SK-N-SH treated with all-trans-retinoic acid at 6 μM for 48 hours (cell line): ENCODE measurements at regions not wholly inside any gene's neighbourhood (a gene's known extent, or its start where the extent isn't known, plus 50 kb on each side); places are given as distances from the start of the nearest gene placed in this dataset.

Experiments used
- ATAC-seq: fragments of 200-7000 bp; cut with Tn5 transposase; 3 replicates; pipeline ENCODE4 v1.9.1; 2020; ENCODE audit warnings: mild to moderate bottlenecking, moderate library complexity
- ARNTL ChIP-seq: fragments of 450-650 bp; formaldehyde crosslinking; IDR thresholded peaks from 2 replicates; pipeline ENCODE4 v1.5.0; 2020; ENCODE audit warnings: low read depth, mild to moderate bottlenecking, moderate library complexity, borderline replicate concordance
- BACH2 ChIP-seq: fragments of 250-450 bp; sonication (Bioruptor Pico); IDR thresholded peaks from 2 replicates; pipeline ENCODE4 v1.9.0; 2021; ENCODE audit warnings: mild to moderate bottlenecking, borderline replicate concordance
- CREB5 ChIP-seq: fragments of 250-450 bp; sonication (Bioruptor Pico); IDR thresholded peaks from 2 replicates; pipeline ENCODE4 v1.5.1; 2020; ENCODE audit warnings: low read depth, mild to moderate bottlenecking, moderate library complexity
- CSDC2 ChIP-seq: fragments of 250-450 bp; sonication (Bioruptor Pico); IDR thresholded peaks from 2 replicates; pipeline ENCODE4 v1.5.0; 2020; ENCODE audit warnings: mild to moderate bottlenecking, moderate library complexity
- CSRNP3 ChIP-seq: fragments of 250-450 bp; sonication (Bioruptor Pico); IDR thresholded peaks from 2 replicates; pipeline ENCODE4 v1.5.1; 2021; ENCODE audit warnings: mild to moderate bottlenecking, moderate library complexity
- ESRRG ChIP-seq: fragments of 250-450 bp; sonication (Bioruptor Pico); IDR thresholded peaks from 2 replicates; pipeline ENCODE4 v1.6.1; 2021; ENCODE audit warnings: mild to moderate bottlenecking
- GLIS3 ChIP-seq: fragments of 250-450 bp; sonication (Bioruptor Pico); IDR thresholded peaks from 2 replicates; pipeline ENCODE4 v1.5.0; 2020; ENCODE audit warnings: mild to moderate bottlenecking, moderate library complexity
- ISL1 ChIP-seq: fragments of 250-450 bp; sonication (Bioruptor Pico); IDR thresholded peaks from 2 replicates; pipeline ENCODE4 v2.1.2; 2022; ENCODE audit warnings: mild to moderate bottlenecking, moderate library complexity
- OSR1 ChIP-seq: fragments of 250-450 bp; sonication (Bioruptor Pico); IDR thresholded peaks from 2 replicates; pipeline ENCODE4 v1.8.0; 2022; ENCODE audit warnings: moderate library complexity, mild to moderate bottlenecking, inconsistent platforms
- POU6F1 ChIP-seq: fragments of 250-450 bp; sonication (Bioruptor Pico); IDR thresholded peaks from 2 replicates; pipeline ENCODE4 v1.8.0; 2021; ENCODE audit warnings: low read depth, mild to moderate bottlenecking, moderate library complexity, borderline replicate concordance
- PPARA ChIP-seq: fragments of 250-450 bp; sonication (Bioruptor Pico); IDR thresholded peaks from 2 replicates; pipeline ENCODE4 v1.5.0; 2020; ENCODE audit warnings: mild to moderate bottlenecking, borderline replicate concordance
- RARB ChIP-seq: fragments of 250-450 bp; sonication (Bioruptor Pico); IDR thresholded peaks from 2 replicates; pipeline ENCODE4 v1.8.0; 2021; ENCODE audit warnings: mild to moderate bottlenecking, moderate library complexity
- SNAI2 ChIP-seq: fragments of 250-450 bp; sonication (Bioruptor Pico); IDR thresholded peaks from 2 replicates; pipeline ENCODE4 v1.5.0; 2020; ENCODE audit warnings: mild to moderate bottlenecking, moderate library complexity
- TCF4 ChIP-seq: fragments of 250-450 bp; sonication (Bioruptor Pico); IDR thresholded peaks from 2 replicates; pipeline ENCODE4 v1.8.0; 2021; ENCODE audit warnings: mild to moderate bottlenecking, moderate library complexity, borderline replicate concordance
- TSHZ2 ChIP-seq: fragments of 250-450 bp; sonication (Bioruptor Pico); IDR thresholded peaks from 2 replicates; pipeline ENCODE4 v1.5.0; 2020; ENCODE audit warnings: mild to moderate bottlenecking, moderate library complexity
- ZC3H10 ChIP-seq: fragments of 250-450 bp; sonication (Bioruptor Pico); IDR thresholded peaks from 2 replicates; pipeline ENCODE4 v1.5.1; 2021; ENCODE audit warnings: mild to moderate bottlenecking, moderate library complexity
- ZFP30 ChIP-seq: fragments of 450-650 bp; formaldehyde crosslinking; IDR thresholded peaks from 2 replicates; pipeline ENCODE4 v1.5.0; 2022; ENCODE audit warnings: mild to moderate bottlenecking, moderate library complexity
- ZNF565 ChIP-seq: fragments of 450-650 bp; formaldehyde crosslinking; conservative IDR thresholded peaks from 2 replicates; pipeline ENCODE4 v1.5.0; 2020; ENCODE audit warnings: low read depth, mild to moderate bottlenecking, moderate library complexity
- ZNF70 ChIP-seq: fragments of 450-650 bp; formaldehyde crosslinking; IDR thresholded peaks from 2 replicates; pipeline ENCODE4 v1.5.0; 2020; ENCODE audit warnings: mild to moderate bottlenecking, moderate library complexity
- ZNF8 ChIP-seq: fragments of 450-650 bp; formaldehyde crosslinking; IDR thresholded peaks from 2 replicates; pipeline ENCODE4 v1.5.0; 2020; ENCODE audit warnings: mild to moderate bottlenecking, moderate library complexity

GRCh38 chr13:86760620-86761019, 910.6 kb upstream of the SLITRK5 start:
- no peak for ATAC-seq
- TF ChIP-seq ESRRG (CRISPR knock-in tag), result no peak
- TF ChIP-seq ZFP30 (CRISPR knock-in tag), result no peak
- no peak for TF ChIP-seq ISL1 (CRISPR knock-in tag)
- TF ChIP-seq POU6F1 (CRISPR knock-in tag), result no peak
- no peak for TF ChIP-seq ZNF565 (CRISPR knock-in tag)
- no peak for TF ChIP-seq ZNF8
- no peak for TF ChIP-seq ZC3H10
- TF ChIP-seq CSRNP3 (CRISPR knock-in tag), result no peak
- TF ChIP-seq TSHZ2 (CRISPR knock-in tag), result no peak
- TF ChIP-seq GLIS3, result no peak
- no peak for TF ChIP-seq PPARA (CRISPR knock-in tag)
- TF ChIP-seq BACH2 (CRISPR knock-in tag), result no peak
- TF ChIP-seq CREB5 (CRISPR knock-in tag), result no peak

- TF ChIP-seq ZNF8 (no peak), RARB (CRISPR knock-in tag) (no peak), ISL1 (CRISPR knock-in tag) (no peak), ZC3H10 (no peak), TSHZ2 (CRISPR knock-in tag) (no peak), TCF4 (CRISPR knock-in tag) (no peak), OSR1 (no peak), GLIS3 (no peak), SNAI2 (CRISPR knock-in tag) (no peak), CREB5 (CRISPR knock-in tag) (no peak), ESRRG (CRISPR knock-in tag) (no peak), ARNTL (CRISPR knock-in tag) (no peak), CSDC2 (CRISPR knock-in tag) (no peak), ZNF70 (CRISPR knock-in tag) (no peak), BACH2 (CRISPR knock-in tag) (no peak), ZNF565 (CRISPR knock-in tag) (no peak), ZFP30 (CRISPR knock-in tag) (no peak)
- ATAC-seq, result no peak
Observed at GRCh38 chr13:86765462-86765861, 905.7 kb upstream of the SLITRK5 start.
